ENCODE measurements at regions not wholly inside any gene's neighbourhood (a gene's known extent, or its start where the extent isn't known, plus 50 kb on each side); places are given as distances from the start of the nearest gene placed in this dataset.

DNA sequence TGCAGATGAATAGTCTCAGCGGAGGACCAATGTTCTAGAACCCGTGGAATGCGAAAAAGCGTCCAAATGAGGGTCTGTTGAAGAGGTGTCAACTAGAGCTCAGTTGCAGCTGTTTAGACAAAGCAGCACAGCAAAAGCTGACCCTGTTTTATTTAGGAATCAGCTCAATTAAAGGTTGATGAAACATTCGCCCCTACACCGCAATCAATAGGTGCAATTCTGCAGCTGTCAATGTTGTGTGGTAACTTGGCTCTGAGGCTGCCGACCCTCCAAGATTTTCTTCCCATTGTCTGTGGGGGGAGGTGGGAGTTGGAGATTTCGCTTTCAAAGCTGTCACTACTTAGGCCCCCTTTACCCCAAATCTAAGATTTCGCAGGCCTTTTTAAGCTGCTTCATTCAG, 330.0 kb downstream of the ETAA1 start:
- no peak for ATAC-seq (ENCODE audit: insufficient read depth, low read depth)
- H4K20me1 ChIP-seq (ENCODE audit: insufficient read depth, low read length) = no peaks in the 10 kb centered on the region
- no peak for TF ChIP-seq EZH2 (IDR thresholded peaks at IDR 0.05; ENCODE audit: borderline replicate concordance, low read depth, low read length, severe bottlenecking)
- no peak for TF ChIP-seq CTCF (IDR thresholded peaks at IDR 0.05; ENCODE audit: borderline replicate concordance, extremely low read depth, low read length, poor library complexity, severe bottlenecking)

DNA sequence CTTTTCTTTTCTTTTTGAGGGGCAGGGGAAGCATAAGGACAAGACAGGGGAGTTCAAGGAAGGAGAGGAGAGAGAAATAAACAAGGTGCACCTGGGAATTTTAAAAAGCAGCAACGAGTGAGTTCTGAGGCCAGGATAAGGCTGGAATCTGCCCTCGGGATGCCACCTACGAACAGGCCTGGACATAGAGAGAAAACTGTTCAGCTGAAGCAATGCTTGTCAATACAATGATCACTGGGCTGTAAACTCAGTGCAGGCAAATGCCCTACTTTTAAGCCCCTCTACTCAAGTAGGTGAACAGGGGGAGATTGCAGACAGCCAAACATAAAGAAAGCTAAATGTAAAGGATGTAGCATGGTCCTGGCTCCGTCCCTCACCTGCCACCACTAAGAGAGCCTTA, 330.5 kb downstream of the ETAA1 start:
- ATAC-seq (ENCODE audit: insufficient read depth, low read depth) (no peak), DNase-seq (no peak)
- Histone ChIP-seq H3K36me3 (ENCODE audit: insufficient read depth, low read length) (no peaks in the 10 kb centered on the region), H4K20me1 (ENCODE audit: insufficient read depth, low read length) (no peaks in the 10 kb centered on the region), H3K4me2 (ENCODE audit: insufficient read depth, low read length) (no peak overlapping the region), H2AFZ (ENCODE audit: low read depth, low read length) (no peak overlapping the region), H3K9ac (ENCODE audit: low read depth, low read length) (no peak overlapping the region), H3K27me3 (ENCODE audit: insufficient read depth, low read length, poor library complexity) (no peaks in the 10 kb centered on the region), H3K9me3 (ENCODE audit: insufficient read depth, low read length, severe bottlenecking) (no peaks in the 10 kb centered on the region), H3K4me3 (ENCODE audit: low read depth in 1 of 2, low read length in 2 of 2) (no peak overlapping the region), H3K27ac (ENCODE audit: low read length) (no peak overlapping the region), H3K4me1 (ENCODE audit: insufficient read depth, low read length) (no peaks in the 10 kb centered on the region), H3K79me2 (ENCODE audit: insufficient read depth, low read length) (no peaks in the 10 kb centered on the region)
- TF ChIP-seq CTCF (IDR thresholded peaks at IDR 0.05; ENCODE audit: borderline replicate concordance, extremely low read depth, low read length, poor library complexity, severe bottlenecking) (no peak), EZH2 (IDR thresholded peaks at IDR 0.05; ENCODE audit: borderline replicate concordance, low read depth, low read length, severe bottlenecking) (no peak)

More for the DNA sequence above, 330.0 kb downstream of the ETAA1 start:
- Histone ChIP-seq H3K27me3 (ENCODE audit: insufficient read depth, low read length, poor library complexity) (no peaks in the 10 kb centered on the region), H3K4me2 (ENCODE audit: insufficient read depth, low read length) (no peak overlapping the region), H3K4me3 (ENCODE audit: low read depth in 1 of 2, low read length in 2 of 2) (no peak overlapping the region), H3K4me1 (ENCODE audit: insufficient read depth, low read length) (no peaks in the 10 kb centered on the region), H3K79me2 (ENCODE audit: insufficient read depth, low read length) (no peaks in the 10 kb centered on the region), H3K36me3 (ENCODE audit: insufficient read depth, low read length) (no peaks in the 10 kb centered on the region), H3K27ac (ENCODE audit: low read length) (no peak overlapping the region), H2AFZ (ENCODE audit: low read depth, low read length) (no peak overlapping the region), H3K9me3 (ENCODE audit: insufficient read depth, low read length, severe bottlenecking) (no peaks in the 10 kb centered on the region), H3K9ac (ENCODE audit: low read depth, low read length) (no peak overlapping the region)
- DNase-seq = no peak

DNA sequence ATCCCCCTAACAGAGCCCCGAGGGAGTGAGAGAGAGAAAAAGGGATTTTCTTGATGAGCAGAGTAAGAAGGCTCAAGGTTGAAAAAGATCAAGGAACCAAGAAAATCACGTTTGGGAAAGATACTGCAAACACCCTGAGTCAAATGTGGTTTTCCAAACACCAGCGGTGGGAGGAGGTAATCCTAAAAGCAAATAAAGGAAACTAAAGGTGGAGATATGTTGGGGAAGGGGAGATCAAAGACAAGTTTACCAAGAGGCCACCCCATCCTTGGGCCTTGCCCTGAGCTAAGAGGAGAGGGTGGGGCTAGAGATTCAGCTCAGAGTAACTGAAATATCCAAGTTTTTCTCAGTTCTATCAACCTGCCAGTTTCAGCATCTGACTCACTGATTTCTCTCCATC, 332.3 kb downstream of the ETAA1 start:
- no peaks in the 10 kb centered on the region for H4K20me1 ChIP-seq (ENCODE audit: insufficient read depth, low read length)
- H3K4me3 ChIP-seq (ENCODE audit: low read depth in 1 of 2, low read length in 2 of 2) = no peak overlapping the region
- DNase-seq (no peak), ATAC-seq (ENCODE audit: insufficient read depth, low read depth) (no peak)
- H3K27ac ChIP-seq (ENCODE audit: low read length) = no peak overlapping the region
- TF ChIP-seq EZH2 (IDR thresholded peaks at IDR 0.05; ENCODE audit: borderline replicate concordance, low read depth, low read length, severe bottlenecking) = no peak
- no peak for TF ChIP-seq CTCF (IDR thresholded peaks at IDR 0.05; ENCODE audit: borderline replicate concordance, extremely low read depth, low read length, poor library complexity, severe bottlenecking)
- no peaks in the 10 kb centered on the region for H3K4me1 ChIP-seq (ENCODE audit: insufficient read depth, low read length)
- no peak overlapping the region for H2AFZ ChIP-seq (ENCODE audit: low read depth, low read length)
- H3K9ac ChIP-seq (ENCODE audit: low read depth, low read length) = no peak overlapping the region
- no peak overlapping the region for H3K4me2 ChIP-seq (ENCODE audit: insufficient read depth, low read length)
- H3K79me2 ChIP-seq (ENCODE audit: insufficient read depth, low read length) = no peaks in the 10 kb centered on the region
- H3K27me3 ChIP-seq (ENCODE audit: insufficient read depth, low read length, poor library complexity) = no peaks in the 10 kb centered on the region
- no peaks in the 10 kb centered on the region for H3K36me3 ChIP-seq (ENCODE audit: insufficient read depth, low read length)
- no peaks in the 10 kb centered on the region for H3K9me3 ChIP-seq (ENCODE audit: insufficient read depth, low read length, severe bottlenecking)

DNA sequence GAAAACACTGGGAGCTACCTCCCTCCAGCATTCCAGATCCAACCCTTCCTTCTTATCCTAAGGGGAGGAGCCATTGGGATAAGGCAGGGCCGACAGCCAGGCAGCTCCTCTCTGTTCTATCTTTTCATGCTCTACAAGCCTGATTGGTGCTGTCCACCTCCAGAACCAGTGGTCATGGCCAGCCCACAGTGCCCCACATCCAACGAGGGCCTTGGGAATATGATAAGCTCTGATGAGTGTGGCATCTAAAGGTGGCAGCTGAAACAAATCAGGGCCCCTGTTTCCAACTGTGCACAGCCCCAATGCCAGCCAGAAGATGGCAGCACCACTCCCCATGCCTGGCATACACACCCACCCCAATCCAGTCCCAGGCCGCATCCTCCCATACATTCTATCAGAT, 329.3 kb downstream of the C1D start:
- ATAC-seq (ENCODE audit: insufficient read depth, low read depth) (peak; percentile 68), DNase-seq (peak; percentile 20)
- TF ChIP-seq CTCF (IDR thresholded peaks at IDR 0.05; ENCODE audit: borderline replicate concordance, extremely low read depth, low read length, poor library complexity, severe bottlenecking) (peak; percentile 45), EZH2 (IDR thresholded peaks at IDR 0.05; ENCODE audit: borderline replicate concordance, low read depth, low read length, severe bottlenecking) (no peak)
- no peak overlapping the region for H2AFZ ChIP-seq (ENCODE audit: low read depth, low read length)
- no peaks in the 10 kb centered on the region for H4K20me1 ChIP-seq (ENCODE audit: insufficient read depth, low read length)
- H3K4me3 ChIP-seq (ENCODE audit: low read depth in 1 of 2, low read length in 2 of 2) = no peak overlapping the region
- H3K27me3 ChIP-seq (ENCODE audit: insufficient read depth, low read length, poor library complexity) = no peaks in the 10 kb centered on the region
- H3K36me3 ChIP-seq (ENCODE audit: insufficient read depth, low read length) = no peaks in the 10 kb centered on the region
- no peak overlapping the region for H3K27ac ChIP-seq (ENCODE audit: low read length)
- no peaks in the 10 kb centered on the region for H3K4me1 ChIP-seq (ENCODE audit: insufficient read depth, low read length)
- H3K9ac ChIP-seq (ENCODE audit: low read depth, low read length) = no peak overlapping the region
- no peaks in the 10 kb centered on the region for H3K9me3 ChIP-seq (ENCODE audit: insufficient read depth, low read length, severe bottlenecking)
- no peak overlapping the region for H3K4me2 ChIP-seq (ENCODE audit: insufficient read depth, low read length)
- H3K79me2 ChIP-seq (ENCODE audit: insufficient read depth, low read length) = no peaks in the 10 kb centered on the region

Data from DND-41 (cell line).